ENCODE measurements at regions not wholly inside any gene's neighbourhood (a gene's known extent, or its start where the extent isn't known, plus 50 kb on each side); places are given as distances from the start of the nearest gene placed in this dataset.
"Not testable (repeated sequence)": the region's sequence is repeated elsewhere in the genome, so short reads cannot be mapped to it uniquely, and the experiment has no call there.

- no peaks in the 10 kb centered on the region for H3K36me3 Mint-ChIP-seq (ENCODE audit: low read depth)
- no peak overlapping the region for H3K27ac Mint-ChIP-seq
- peaks cover 7% of the 10 kb centered on the region for H3K9me3 Mint-ChIP-seq
- H3K4me3 Mint-ChIP-seq = no peak overlapping the region
- no peaks in the 10 kb centered on the region for H3K27me3 Mint-ChIP-seq
- no peaks in the 10 kb centered on the region for H3K4me1 Mint-ChIP-seq (ENCODE audit: low read depth)
These were observed 168.3 kb downstream of the TRIML1 start for GRCh38 chr4:188307591-188307990.

- Mint-ChIP-seq H3K4me1 (ENCODE audit: low read depth) (no peaks in the 10 kb centered on the region), H3K27me3 (no peaks in the 10 kb centered on the region), H3K36me3 (ENCODE audit: low read depth) (no peaks in the 10 kb centered on the region), H3K4me3 (no peak overlapping the region), H3K9me3 (peaks cover 7% of the 10 kb centered on the region), H3K27ac (no peak overlapping the region)
These were observed 168.9 kb downstream of the TRIML1 start for GRCh38 chr4:188308142-188308541.

- H3K4me1 Mint-ChIP-seq (ENCODE audit: low read depth) = no peaks in the 10 kb centered on the region
- H3K36me3 Mint-ChIP-seq (ENCODE audit: low read depth) = no peaks in the 10 kb centered on the region
- H3K4me3 Mint-ChIP-seq = no peak overlapping the region
- peaks cover 17% of the 10 kb centered on the region for H3K9me3 Mint-ChIP-seq
- H3K27ac Mint-ChIP-seq = no peak overlapping the region
- no peaks in the 10 kb centered on the region for H3K27me3 Mint-ChIP-seq
These were observed 177.2 kb downstream of the TRIML1 start for GRCh38 chr4:188316391-188316790.

- H3K27ac Mint-ChIP-seq = no peak overlapping the region
- H3K36me3 Mint-ChIP-seq (ENCODE audit: low read depth) = no peaks in the 10 kb centered on the region
- no peak overlapping the region for H3K4me3 Mint-ChIP-seq
- H3K4me1 Mint-ChIP-seq (ENCODE audit: low read depth) = no peaks in the 10 kb centered on the region
- no peaks in the 10 kb centered on the region for H3K27me3 Mint-ChIP-seq
- H3K9me3 Mint-ChIP-seq = peaks cover 7% of the 10 kb centered on the region
These were observed 189.7 kb downstream of the TRIML1 start for GRCh38 chr4:188328966-188329365.

- Mint-ChIP-seq H3K27ac (no peak overlapping the region), H3K27me3 (no peaks in the 10 kb centered on the region), H3K4me1 (ENCODE audit: low read depth) (no peaks in the 10 kb centered on the region), H3K9me3 (peaks cover 7% of the 10 kb centered on the region), H3K36me3 (ENCODE audit: low read depth) (no peaks in the 10 kb centered on the region), H3K4me3 (no peak overlapping the region)
These were observed 190.3 kb downstream of the TRIML1 start for GRCh38 chr4:188329521-188329920.

GRCh38 chr4:188332265-188332664 lies 193.0 kb downstream of the TRIML1 start:
- no peaks in the 10 kb centered on the region for H3K27me3 Mint-ChIP-seq
- no peaks in the 10 kb centered on the region for H3K36me3 Mint-ChIP-seq (ENCODE audit: low read depth)
- H3K9me3 Mint-ChIP-seq = peaks cover 10% of the 10 kb centered on the region
- no peak overlapping the region for H3K4me3 Mint-ChIP-seq
- H3K4me1 Mint-ChIP-seq (ENCODE audit: low read depth) = no peaks in the 10 kb centered on the region
- no peak overlapping the region for H3K27ac Mint-ChIP-seq

GRCh38 chr4:188336891-188337290 lies 197.7 kb downstream of the TRIML1 start:
- H3K4me1 Mint-ChIP-seq (ENCODE audit: low read depth) = no peaks in the 10 kb centered on the region
- no peaks in the 10 kb centered on the region for H3K36me3 Mint-ChIP-seq (ENCODE audit: low read depth)
- no peak overlapping the region for H3K4me3 Mint-ChIP-seq
- no peaks in the 10 kb centered on the region for H3K27me3 Mint-ChIP-seq
- no peak overlapping the region for H3K27ac Mint-ChIP-seq
- peaks cover 9% of the 10 kb centered on the region for H3K9me3 Mint-ChIP-seq

GRCh38 chr4:188341428-188341827 lies 202.2 kb downstream of the TRIML1 start:
- H3K36me3 Mint-ChIP-seq (ENCODE audit: low read depth) = no peaks in the 10 kb centered on the region
- H3K4me3 Mint-ChIP-seq = no peak overlapping the region
- H3K9me3 Mint-ChIP-seq = peaks cover 14% of the 10 kb centered on the region
- no peaks in the 10 kb centered on the region for H3K27me3 Mint-ChIP-seq
- H3K4me1 Mint-ChIP-seq (ENCODE audit: low read depth) = no peaks in the 10 kb centered on the region
- no peak overlapping the region for H3K27ac Mint-ChIP-seq

- Mint-ChIP-seq H3K36me3 (ENCODE audit: low read depth) (no peaks in the 10 kb centered on the region), H3K27me3 (no peaks in the 10 kb centered on the region), H3K4me3 (no peak overlapping the region), H3K4me1 (ENCODE audit: low read depth) (no peaks in the 10 kb centered on the region), H3K27ac (no peak overlapping the region), H3K9me3 (peaks cover 8% of the 10 kb centered on the region)
These were observed 207.0 kb downstream of the TRIML1 start for GRCh38 chr4:188346171-188346809.

- no peak overlapping the region for H3K4me3 Mint-ChIP-seq
These were observed 208.1 kb downstream of the TRIML1 start for GRCh38 chr4:188347339-188347738.

GRCh38 chr4:188349569-188349968 lies 210.3 kb downstream of the TRIML1 start:
- not testable (repeated sequence) for H3K27me3 Mint-ChIP-seq; H3K4me1 Mint-ChIP-seq (ENCODE audit: low read depth); H3K9me3 Mint-ChIP-seq; H3K27ac Mint-ChIP-seq; H3K36me3 Mint-ChIP-seq (ENCODE audit: low read depth); H3K4me3 Mint-ChIP-seq

More at GRCh38 chr4:188347339-188347738, 208.1 kb downstream of the TRIML1 start:
- Mint-ChIP-seq H3K27ac (no peak overlapping the region), H3K4me1 (ENCODE audit: low read depth) (no peaks in the 10 kb centered on the region), H3K36me3 (ENCODE audit: low read depth) (no peaks in the 10 kb centered on the region), H3K27me3 (no peaks in the 10 kb centered on the region), H3K9me3 (peaks cover 8% of the 10 kb centered on the region)

- H3K9me3 Mint-ChIP-seq = peaks cover 20% of the 10 kb centered on the region
- no peaks in the 10 kb centered on the region for H3K27me3 Mint-ChIP-seq
- no peak overlapping the region for H3K4me3 Mint-ChIP-seq
- no peaks in the 10 kb centered on the region for H3K36me3 Mint-ChIP-seq (ENCODE audit: low read depth)
- H3K4me1 Mint-ChIP-seq (ENCODE audit: low read depth) = no peaks in the 10 kb centered on the region
- no peak overlapping the region for H3K27ac Mint-ChIP-seq
These were observed 224.0 kb downstream of the TRIML1 start for GRCh38 chr4:188363196-188363595.

GRCh38 chr4:188370777-188371176 lies 231.5 kb downstream of the TRIML1 start:
- Mint-ChIP-seq H3K27me3 (no peaks in the 10 kb centered on the region), H3K27ac (no peak overlapping the region)

GRCh38 chr4:188372058-188372457 lies 232.8 kb downstream of the TRIML1 start:
- Mint-ChIP-seq H3K9me3 (peaks cover 36% of the 10 kb centered on the region), H3K4me1 (ENCODE audit: low read depth) (no peaks in the 10 kb centered on the region), H3K36me3 (ENCODE audit: low read depth) (no peaks in the 10 kb centered on the region), H3K27me3 (no peaks in the 10 kb centered on the region), H3K27ac (no peak overlapping the region), H3K4me3 (no peak overlapping the region)

More at GRCh38 chr4:188370777-188371176, 231.5 kb downstream of the TRIML1 start:
- Mint-ChIP-seq H3K4me1 (ENCODE audit: low read depth) (no peaks in the 10 kb centered on the region), H3K4me3 (no peak overlapping the region), H3K9me3 (peaks cover 29% of the 10 kb centered on the region), H3K36me3 (ENCODE audit: low read depth) (no peaks in the 10 kb centered on the region)

- H3K27me3 Mint-ChIP-seq = no peaks in the 10 kb centered on the region
- H3K27ac Mint-ChIP-seq = no peak overlapping the region
- H3K9me3 Mint-ChIP-seq = peaks cover 30% of the 10 kb centered on the region
- no peak overlapping the region for H3K4me3 Mint-ChIP-seq
- no peaks in the 10 kb centered on the region for H3K4me1 Mint-ChIP-seq (ENCODE audit: low read depth)
- no peaks in the 10 kb centered on the region for H3K36me3 Mint-ChIP-seq (ENCODE audit: low read depth)
These were observed 233.6 kb downstream of the TRIML1 start for GRCh38 chr4:188372829-188373228.

- H3K4me1 Mint-ChIP-seq (ENCODE audit: low read depth) = no peaks in the 10 kb centered on the region
- peaks cover 37% of the 10 kb centered on the region for H3K9me3 Mint-ChIP-seq
- no peaks in the 10 kb centered on the region for H3K27me3 Mint-ChIP-seq
- no peak overlapping the region for H3K27ac Mint-ChIP-seq
- H3K4me3 Mint-ChIP-seq = no peak overlapping the region
- H3K36me3 Mint-ChIP-seq (ENCODE audit: low read depth) = no peaks in the 10 kb centered on the region
These were observed 235.6 kb downstream of the TRIML1 start for GRCh38 chr4:188374871-188375270.
